ENCODE measurements at regions not wholly inside any gene's neighbourhood (a gene's known extent, or its start where the extent isn't known, plus 50 kb on each side); places are given as distances from the start of the nearest gene placed in this dataset.

DNA sequence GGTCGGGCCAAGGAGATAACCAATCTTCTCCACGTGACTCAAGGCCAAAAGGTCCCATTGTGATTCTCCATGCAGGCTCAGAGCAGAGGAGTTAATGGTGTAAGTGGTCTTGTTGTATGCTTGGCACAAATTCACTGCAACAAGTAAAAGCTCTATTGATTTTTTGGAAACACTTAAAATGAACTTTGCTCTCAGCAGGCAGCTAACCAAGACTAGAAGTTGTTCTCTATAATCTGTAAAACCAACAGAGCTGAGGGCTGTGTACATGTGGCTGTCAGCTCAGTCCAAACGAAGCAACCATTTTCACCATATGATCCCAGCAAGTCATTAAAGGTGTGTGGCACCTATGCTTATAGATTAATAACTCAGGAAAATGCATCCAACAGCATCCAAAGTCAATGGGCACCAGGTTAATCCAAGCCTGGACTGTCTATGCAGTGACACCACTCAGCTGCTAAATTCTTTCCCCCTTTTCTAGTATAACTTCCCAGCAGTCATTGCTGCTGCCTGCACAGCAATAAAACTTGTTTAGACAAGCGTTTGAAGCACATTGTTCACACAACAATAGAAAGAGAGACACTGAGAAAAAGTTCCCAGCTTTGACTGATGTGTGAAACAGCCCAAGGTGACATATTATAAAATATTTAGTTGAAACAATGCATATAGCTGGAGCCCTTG lies 603.8 kb upstream of the ADAMTS9 start:
- TF ChIP-seq, protein P1, sequence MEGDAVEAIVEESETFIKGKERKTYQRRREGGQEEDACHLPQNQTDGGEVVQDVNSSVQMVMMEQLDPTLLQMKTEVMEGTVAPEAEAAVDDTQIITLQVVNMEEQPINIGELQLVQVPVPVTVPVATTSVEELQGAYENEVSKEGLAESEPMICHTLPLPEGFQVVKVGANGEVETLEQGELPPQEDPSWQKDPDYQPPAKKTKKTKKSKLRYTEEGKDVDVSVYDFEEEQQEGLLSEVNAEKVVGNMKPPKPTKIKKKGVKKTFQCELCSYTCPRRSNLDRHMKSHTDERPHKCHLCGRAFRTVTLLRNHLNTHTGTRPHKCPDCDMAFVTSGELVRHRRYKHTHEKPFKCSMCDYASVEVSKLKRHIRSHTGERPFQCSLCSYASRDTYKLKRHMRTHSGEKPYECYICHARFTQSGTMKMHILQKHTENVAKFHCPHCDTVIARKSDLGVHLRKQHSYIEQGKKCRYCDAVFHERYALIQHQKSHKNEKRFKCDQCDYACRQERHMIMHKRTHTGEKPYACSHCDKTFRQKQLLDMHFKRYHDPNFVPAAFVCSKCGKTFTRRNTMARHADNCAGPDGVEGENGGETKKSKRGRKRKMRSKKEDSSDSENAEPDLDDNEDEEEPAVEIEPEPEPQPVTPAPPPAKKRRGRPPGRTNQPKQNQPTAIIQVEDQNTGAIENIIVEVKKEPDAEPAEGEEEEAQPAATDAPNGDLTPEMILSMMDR (IDR thresholded peaks at IDR 0.05), result no peak
- TF ChIP-seq POLR2A (IDR thresholded peaks at IDR 0.05) (no peak), EP300 (IDR thresholded peaks at IDR 0.05; ENCODE audit: low read depth) (no peak), POLR2AphosphoS5 (IDR thresholded peaks at IDR 0.05) (no peak)

Measured in transverse colon (tissue), 4 donors.